Right lobe of liver (tissue), 4 donors: ENCODE measurements at regions not wholly inside any gene's neighbourhood (a gene's known extent, or its start where the extent isn't known, plus 50 kb on each side); places are given as distances from the start of the nearest gene placed in this dataset.

Experiments used
- CTCF ChIP-seq, 4 donors: fragments of 200-600 bp in 3 of 4; fragments of 450-650 bp in 1 of 4; IDR thresholded peaks; one replicate each; pipeline versions ENCODE4 v1.5.1 to v1.8.0; 2016 to 2022; ENCODE audit warnings: antibody characterized with exemption in 4 of 4, mild to moderate bottlenecking in 2 of 4
- POLR2A ChIP-seq: fragments of 450-650 bp; IDR thresholded peaks from one replicate; pipeline ENCODE4 v1.6.1; 2017; ENCODE audit warnings: antibody characterized with exemption, mild to moderate bottlenecking
- donor health status: DM: no; HTN: no; CAD: no.
- donor health status: DM: no; HTN: no; CAD: no.
- donor health status: DM: no; HTN: yes; CAD: no.

GRCh38 chr1:194809665-194810064 is 1623.3 kb upstream of the B3GALT2 start:
- TF ChIP-seq CTCF (IDR thresholded peaks at IDR 0.05) (no peak), POLR2A (no peak)
